Loucy (cell line): ENCODE measurements at regions not wholly inside any gene's neighbourhood (a gene's known extent, or its start where the extent isn't known, plus 50 kb on each side); places are given as distances from the start of the nearest gene placed in this dataset.

Source experiments
- H2AFZ ChIP-seq: fragments of 200-600 bp; sonication (generic); 2 replicates; pipeline ENCODE4 v1.6.0; 2016; ENCODE audit warnings: antibody characterized with exemption, mild to moderate bottlenecking, low read length, moderate library complexity
- H3F3A ChIP-seq: fragments of 200-600 bp; 2 replicates; pipeline ENCODE4 v1.6.0; 2016; ENCODE audit warnings: antibody characterized with exemption, low read depth, mild to moderate bottlenecking
- H3K27me3 ChIP-seq: fragments of 200-600 bp; sonication (generic); 2 replicates; pipeline ENCODE4 v1.6.1; 2014; ENCODE audit warnings: low read length, mild to moderate bottlenecking; ENCODE audit not compliant: insufficient read depth, poor library complexity, severe bottlenecking
- H3K36me3 ChIP-seq: fragments of 200-600 bp; sonication (generic); 2 replicates; pipeline ENCODE4 v1.6.1; 2016; ENCODE audit warnings: low read length; ENCODE audit not compliant: insufficient read depth
- H3K4me1 ChIP-seq: fragments of 200-600 bp; sonication (generic); 2 replicates; pipeline ENCODE4 v1.5.1; 2014; ENCODE audit warnings: low read length, mild to moderate bottlenecking; ENCODE audit not compliant: insufficient read depth, poor library complexity, severe bottlenecking
- H3K4me2 ChIP-seq: fragments of 200-600 bp; sonication (generic); 2 replicates; pipeline ENCODE4 v1.6.0; 2014; ENCODE audit warnings: antibody characterized with exemption, low read length, low read depth, mild to moderate bottlenecking; ENCODE audit not compliant: poor library complexity, severe bottlenecking
- H3K4me3 ChIP-seq: fragments of 200-600 bp; sonication (generic); 2 replicates; pipeline ENCODE4 v1.5.1; 2014; ENCODE audit warnings: low read length, mild to moderate bottlenecking, mixed read lengths; ENCODE audit not compliant: poor library complexity, severe bottlenecking
- H3K79me2 ChIP-seq: fragments of 200-600 bp; sonication (generic); 2 replicates; pipeline ENCODE4 v1.6.1; 2014; ENCODE audit warnings: low read length; ENCODE audit not compliant: insufficient read depth
- H3K9ac ChIP-seq: fragments of 200-600 bp; sonication (generic); 2 replicates; pipeline ENCODE4 v1.6.0; 2014; ENCODE audit warnings: mild to moderate bottlenecking, low read depth, low read length, moderate library complexity; ENCODE audit not compliant: poor library complexity, severe bottlenecking
- H3K9me2 ChIP-seq: fragments of 200-600 bp; sonication (generic); replicated peaks from 2 replicates; pipeline ENCODE4 v1.6.1; 2016; ENCODE audit warnings: low read depth, low read length, mixed read lengths
- H3K9me3 ChIP-seq: fragments of 200-600 bp; sonication (generic); 2 replicates; pipeline ENCODE4 v1.6.1; 2014; ENCODE audit warnings: mild to moderate bottlenecking, antibody characterized with exemption, low read length, low read depth; ENCODE audit not compliant: insufficient read depth
- H4K20me1 ChIP-seq: fragments of 200-600 bp; sonication (generic); 2 replicates; pipeline ENCODE4 v1.6.0; 2014; ENCODE audit warnings: antibody characterized with exemption, low read length, mild to moderate bottlenecking; ENCODE audit not compliant: insufficient read depth, poor library complexity, severe bottlenecking
- CTCF ChIP-seq: fragments of 200-600 bp; sonication (generic); conservative IDR thresholded peaks from 2 replicates; pipeline ENCODE4 v1.5.1; 2014; ENCODE audit warnings: mild to moderate bottlenecking, antibody characterized with exemption, low read length
- EZH2phosphoT487 ChIP-seq: fragments of 200-600 bp; IDR thresholded peaks from 2 replicates; pipeline ENCODE4 v1.6.1; 2018; ENCODE audit warnings: antibody characterized with exemption, mild to moderate bottlenecking, moderate library complexity, borderline replicate concordance

DNA sequence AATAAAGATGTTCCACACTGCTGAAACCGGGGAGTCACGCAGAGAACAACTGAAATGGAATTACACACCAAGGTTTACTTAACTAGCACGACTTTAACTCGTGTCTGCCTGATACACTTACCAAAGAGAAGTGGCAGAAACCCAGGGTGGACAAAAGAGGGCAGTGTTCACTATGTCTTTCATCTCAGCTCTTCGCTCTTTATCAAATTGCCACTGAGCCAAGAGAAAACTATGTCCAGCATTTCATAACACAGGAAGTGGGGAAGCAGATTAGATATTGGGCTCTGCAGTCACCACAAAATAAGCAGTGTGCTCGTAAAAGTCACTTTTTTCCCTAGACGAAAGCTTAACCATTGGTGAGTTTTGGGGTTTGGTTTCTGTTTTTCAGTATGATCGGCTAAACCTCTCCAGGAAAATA lies 155.7 kb downstream of the CHIC2 start:
- no peaks in the 10 kb centered on the region for H3K9me3 ChIP-seq
- peaks cover 11% of the 10 kb centered on the region for H3K4me1 ChIP-seq
- no peaks in the 10 kb centered on the region for H3K36me3 ChIP-seq
- no peaks in the 10 kb centered on the region for H3F3A ChIP-seq
- no peaks in the 10 kb centered on the region for H3K79me2 ChIP-seq
- H3K27me3 ChIP-seq = no peaks in the 10 kb centered on the region
- peak overlapping the region; percentile 51 for H3K4me3 ChIP-seq
- no peak overlapping the region for H3K9ac ChIP-seq
- no peaks in the 10 kb centered on the region for H3K9me2 ChIP-seq
- H2AFZ ChIP-seq = peak overlapping the region; percentile 73
- no peaks in the 10 kb centered on the region for H4K20me1 ChIP-seq
- TF ChIP-seq EZH2phosphoT487 = no peak
- peak; percentile 87 for TF ChIP-seq CTCF
- H3K4me2 ChIP-seq = peak overlapping the region; percentile 72

- no peaks in the 10 kb centered on the region for H3K36me3 ChIP-seq
- peaks cover 11% of the 10 kb centered on the region for H3K4me1 ChIP-seq
- no peak overlapping the region for H3K4me2 ChIP-seq
- H3K27me3 ChIP-seq = no peaks in the 10 kb centered on the region
- no peaks in the 10 kb centered on the region for H3K79me2 ChIP-seq
- no peaks in the 10 kb centered on the region for H3K9me3 ChIP-seq
- no peaks in the 10 kb centered on the region for H4K20me1 ChIP-seq
- TF ChIP-seq CTCF = no peak
- no peak for TF ChIP-seq EZH2phosphoT487
- H3K4me3 ChIP-seq = no peak overlapping the region
- no peak overlapping the region for H2AFZ ChIP-seq
- no peaks in the 10 kb centered on the region for H3F3A ChIP-seq
- H3K9me2 ChIP-seq = no peaks in the 10 kb centered on the region
- H3K9ac ChIP-seq = no peak overlapping the region
Measured at GRCh38 chr4:53907772-53908171, 156.6 kb downstream of the CHIC2 start.

GRCh38 chr4:53906606-53907190 lies 157.7 kb downstream of the CHIC2 start:
- Histone ChIP-seq H3K4me1 (peaks cover 11% of the 10 kb centered on the region), H4K20me1 (no peaks in the 10 kb centered on the region), H2AFZ (peak overlapping the region; percentile 86), H3K36me3 (no peaks in the 10 kb centered on the region), H3K79me2 (no peaks in the 10 kb centered on the region), H3K9me2 (no peaks in the 10 kb centered on the region), H3K4me2 (peak overlapping the region; percentile 59), H3K9me3 (no peaks in the 10 kb centered on the region), H3K27me3 (no peaks in the 10 kb centered on the region), H3K9ac (no peak overlapping the region), H3K4me3 (peak overlapping the region; percentile 56), H3F3A (no peaks in the 10 kb centered on the region)
- no peak for TF ChIP-seq CTCF
- no peak for TF ChIP-seq EZH2phosphoT487
